A549 (cell line): ENCODE measurements at regions not wholly inside any gene's neighbourhood (a gene's known extent, or its start where the extent isn't known, plus 50 kb on each side); places are given as distances from the start of the nearest gene placed in this dataset.

ENCODE experiments used
- BHLHE40 ChIP-seq: IDR thresholded peaks from 2 replicates; pipeline ENCODE4 v1.6.1; 2012; ENCODE audit warnings: low read depth, low read length, inconsistent platforms
- CBX2 ChIP-seq: fragments of 200-600 bp; sonication (generic); IDR thresholded peaks from 2 replicates; pipeline ENCODE4 v1.6.1; 2016; ENCODE audit warnings: low read depth, mild to moderate bottlenecking, borderline replicate concordance
- CTCF ChIP-seq: fragments of >200 bp; sonication (Bioruptor Twin); formaldehyde crosslinking; IDR thresholded peaks from 3 replicates; pipeline ENCODE4 v1.5.1; 2016
- JUN ChIP-seq, 2 experiments: fragments of >200 bp; sonication (Bioruptor Twin); formaldehyde crosslinking; IDR thresholded peaks; 2 replicates in 1 of 2; 3 replicates in 1 of 2; pipeline ENCODE4 v1.6.1; 2016 to 2017
- MAFK ChIP-seq: fragments of 450-650 bp; IDR thresholded peaks from 2 replicates; pipeline ENCODE4 v1.6.1; 2014; ENCODE audit not compliant: partially characterized antibody
- MAX ChIP-seq: IDR thresholded peaks from 2 replicates; pipeline ENCODE4 v1.6.1; 2012
- MAZ ChIP-seq: fragments of 150-350 bp; IDR thresholded peaks from 2 replicates; pipeline ENCODE4 v1.6.1; 2014; ENCODE audit warnings: antibody characterized with exemption, low read depth, low read length, borderline replicate concordance
- MYC ChIP-seq: IDR thresholded peaks from 2 replicates; pipeline ENCODE4 v1.6.1; 2012; ENCODE audit warnings: mild to moderate bottlenecking, inconsistent platforms, low read length, improper control_type of control experiment, borderline replicate concordance
- PHF8 ChIP-seq: fragments of 200-600 bp; sonication (generic); IDR thresholded peaks from 2 replicates; pipeline ENCODE4 v1.6.1; 2016; ENCODE audit warnings: low read depth, mild to moderate bottlenecking, antibody characterized with exemption, moderate library complexity, borderline replicate concordance
- RAD21 ChIP-seq, 2 experiments: fragments of >200 bp in 1 of 2; sonication (Bioruptor Twin) in 1 of 2; formaldehyde crosslinking in 1 of 2; IDR thresholded peaks in 1 of 2; conservative IDR thresholded peaks in 1 of 2; 2 replicates in 1 of 2; 3 replicates in 1 of 2; pipeline ENCODE4 v1.6.1; 2012 to 2018; ENCODE audit warnings: inconsistent platforms in 1 of 2
- REST ChIP-seq: fragments of 200-600 bp; sonication (generic); IDR thresholded peaks from 2 replicates; pipeline ENCODE4 v1.6.1; 2016; ENCODE audit warnings: antibody characterized with exemption, mild to moderate bottlenecking, moderate library complexity
- TP53 ChIP-seq: fragments of 250-450 bp; sonication (Bioruptor Pico); IDR thresholded peaks from 2 replicates; pipeline ENCODE4 v1.5.0; 2021; ENCODE audit warnings: mild to moderate bottlenecking, moderate library complexity
- ZNF302 ChIP-seq: fragments of 250-450 bp; sonication (Bioruptor Pico); IDR thresholded peaks from 2 replicates; pipeline ENCODE4 v1.9.0; 2021; ENCODE audit warnings: inconsistent platforms, mild to moderate bottlenecking, moderate library complexity

GRCh38 chr7:46949270-46949931, 632.5 kb downstream of the TNS3 start:
- TF ChIP-seq CTCF, result no peak
- TF ChIP-seq JUN (IDR thresholded peaks at IDR 0.05), result no peak
- TF ChIP-seq REST, result no peak
- no peak for TF ChIP-seq TP53
- TF ChIP-seq RAD21 (conservative IDR thresholded peaks at IDR 0.05 in 1 of 2, IDR thresholded peaks at IDR 0.05 in 1 of 2), result no peak
- no peak for TF ChIP-seq CBX2
- TF ChIP-seq MAFK, result no peak
- TF ChIP-seq MAZ, result no peak
- no peak for TF ChIP-seq MAX
- no peak for TF ChIP-seq PHF8
- TF ChIP-seq ZNF302 (CRISPR knock-in tag), result no peak
- TF ChIP-seq BHLHE40, result no peak
- TF ChIP-seq MYC, result no peak
